ENCODE measurements at regions not wholly inside any gene's neighbourhood (a gene's known extent, or its start where the extent isn't known, plus 50 kb on each side); places are given as distances from the start of the nearest gene placed in this dataset.

DNA sequence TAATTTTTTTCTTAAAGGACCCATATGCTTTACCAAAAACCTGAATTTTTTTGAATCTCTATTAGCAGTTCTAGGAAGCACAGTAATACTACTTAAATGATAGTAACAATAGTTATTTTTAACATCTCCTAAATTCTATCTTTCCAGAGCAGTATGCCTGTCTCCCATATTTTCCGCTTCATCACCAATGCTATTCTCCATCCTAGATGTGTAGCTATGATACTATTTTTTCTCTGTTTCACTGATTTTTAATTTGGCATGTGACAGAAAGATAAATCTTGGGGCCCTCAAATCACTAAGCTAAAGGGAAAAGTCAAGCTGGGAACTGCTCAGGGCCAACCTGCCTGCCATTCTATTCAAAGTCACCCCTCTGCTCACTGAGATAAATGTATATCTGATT, 102.3 kb upstream of the HMCN1 start:
- no TSS peak for BruUV-seq (replicated peaks)
- no peaks in the 10 kb centered on the region for H3K79me2 ChIP-seq (ENCODE audit: insufficient read depth, low read length)
- 0 out of 2 replicates have a peak, but pooled peaks cover 6% of the 10 kb centered on the region for H3K4me1 ChIP-seq (ENCODE audit: insufficient read depth, low read length)
- WGBS (ENCODE audit: low lambda C conversion rate) = 46% methylated on average over 1 of the region's 1 CpG
- TF ChIP-seq SP140L (CRISPR knock-in tag; IDR thresholded peaks at IDR 0.05; ENCODE audit: borderline replicate concordance) (no peak), ZNF282 (IDR thresholded peaks at IDR 0.05; ENCODE audit: partially characterized antibody) (no peak), ZSCAN22 (CRISPR knock-in tag; IDR thresholded peaks at IDR 0.05) (no peak), ZNF230 (CRISPR knock-in tag; IDR thresholded peaks at IDR 0.05) (no peak), HNRNPUL1 (IDR thresholded peaks at IDR 0.05; ENCODE audit: low read depth, low read length) (no peak), NFIB (CRISPR knock-in tag; IDR thresholded peaks at IDR 0.05; ENCODE audit: borderline replicate concordance) (no peak), CHD4 (IDR thresholded peaks at IDR 0.05; ENCODE audit: borderline replicate concordance, low read length) (no peak), ZMYM2 (CRISPR knock-in tag; IDR thresholded peaks at IDR 0.05) (no peak), ZNF589 (CRISPR knock-in tag; conservative IDR thresholded peaks at IDR 0.05) (no peak), ZNF800 (CRISPR knock-in tag; IDR thresholded peaks at IDR 0.05) (no peak), ZNF552 (CRISPR knock-in tag; IDR thresholded peaks at IDR 0.05; ENCODE audit: borderline replicate concordance) (no peak), LCORL (IDR thresholded peaks at IDR 0.05) (no peak), LCORL (CRISPR knock-in tag; IDR thresholded peaks at IDR 0.05) (no peak), POGZ (CRISPR knock-in tag; IDR thresholded peaks at IDR 0.05) (no peak), SRSF4 (IDR thresholded peaks at IDR 0.05; ENCODE audit: low read depth, low read length, poor library complexity, severe bottlenecking) (no peak), ZNF326 (CRISPR knock-in tag; IDR thresholded peaks at IDR 0.05; ENCODE audit: borderline replicate concordance) (no peak), SNAPC2 (CRISPR knock-in tag; IDR thresholded peaks at IDR 0.05) (no peak)
- TF ChIP-seq, protein P1, sequence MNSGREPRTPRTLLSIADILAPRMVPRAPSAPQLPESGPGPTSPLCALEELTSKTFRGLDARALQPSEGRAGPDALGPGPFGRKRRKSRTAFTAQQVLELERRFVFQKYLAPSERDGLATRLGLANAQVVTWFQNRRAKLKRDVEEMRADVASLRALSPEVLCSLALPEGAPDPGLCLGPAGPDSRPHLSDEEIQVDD (CRISPR knock-in tag; IDR thresholded peaks at IDR 0.05; ENCODE audit: borderline replicate concordance) = no peak
- TF ChIP-seq, protein P2, sequence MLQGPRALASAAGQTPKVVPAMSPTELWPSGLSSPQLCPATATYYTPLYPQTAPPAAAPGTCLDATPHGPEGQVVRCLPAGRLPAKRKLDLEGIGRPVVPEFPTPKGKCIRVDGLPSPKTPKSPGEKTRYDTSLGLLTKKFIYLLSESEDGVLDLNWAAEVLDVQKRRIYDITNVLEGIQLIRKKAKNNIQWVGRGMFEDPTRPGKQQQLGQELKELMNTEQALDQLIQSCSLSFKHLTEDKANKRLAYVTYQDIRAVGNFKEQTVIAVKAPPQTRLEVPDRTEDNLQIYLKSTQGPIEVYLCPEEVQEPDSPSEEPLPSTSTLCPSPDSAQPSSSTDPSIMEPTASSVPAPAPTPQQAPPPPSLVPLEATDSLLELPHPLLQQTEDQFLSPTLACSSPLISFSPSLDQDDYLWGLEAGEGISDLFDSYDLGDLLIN (CRISPR knock-in tag; IDR thresholded peaks at IDR 0.05; ENCODE audit: borderline replicate concordance) = no peak
- TF ChIP-seq, protein P3, sequence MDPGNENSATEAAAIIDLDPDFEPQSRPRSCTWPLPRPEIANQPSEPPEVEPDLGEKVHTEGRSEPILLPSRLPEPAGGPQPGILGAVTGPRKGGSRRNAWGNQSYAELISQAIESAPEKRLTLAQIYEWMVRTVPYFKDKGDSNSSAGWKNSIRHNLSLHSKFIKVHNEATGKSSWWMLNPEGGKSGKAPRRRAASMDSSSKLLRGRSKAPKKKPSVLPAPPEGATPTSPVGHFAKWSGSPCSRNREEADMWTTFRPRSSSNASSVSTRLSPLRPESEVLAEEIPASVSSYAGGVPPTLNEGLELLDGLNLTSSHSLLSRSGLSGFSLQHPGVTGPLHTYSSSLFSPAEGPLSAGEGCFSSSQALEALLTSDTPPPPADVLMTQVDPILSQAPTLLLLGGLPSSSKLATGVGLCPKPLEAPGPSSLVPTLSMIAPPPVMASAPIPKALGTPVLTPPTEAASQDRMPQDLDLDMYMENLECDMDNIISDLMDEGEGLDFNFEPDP (CRISPR knock-in tag; conservative IDR thresholded peaks at IDR 0.05) = no peak
- TF ChIP-seq, protein P4, sequence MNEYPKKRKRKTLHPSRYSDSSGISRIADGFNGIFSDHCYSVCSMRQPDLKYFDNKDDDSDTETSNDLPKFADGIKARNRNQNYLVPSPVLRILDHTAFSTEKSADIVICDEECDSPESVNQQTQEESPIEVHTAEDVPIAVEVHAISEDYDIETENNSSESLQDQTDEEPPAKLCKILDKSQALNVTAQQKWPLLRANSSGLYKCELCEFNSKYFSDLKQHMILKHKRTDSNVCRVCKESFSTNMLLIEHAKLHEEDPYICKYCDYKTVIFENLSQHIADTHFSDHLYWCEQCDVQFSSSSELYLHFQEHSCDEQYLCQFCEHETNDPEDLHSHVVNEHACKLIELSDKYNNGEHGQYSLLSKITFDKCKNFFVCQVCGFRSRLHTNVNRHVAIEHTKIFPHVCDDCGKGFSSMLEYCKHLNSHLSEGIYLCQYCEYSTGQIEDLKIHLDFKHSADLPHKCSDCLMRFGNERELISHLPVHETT (CRISPR knock-in tag; conservative IDR thresholded peaks at IDR 0.05) = no peak
- FAIRE-seq (no peak), ATAC-seq (no peak), DNase-seq (ENCODE audit: low spot score) (no peak)
- H3K9ac ChIP-seq (ENCODE audit: insufficient read depth, low read depth, low read length) = no peak overlapping the region
- H2AFZ ChIP-seq (ENCODE audit: low read length) = no peak overlapping the region
- in situ Hi-C loops (cut with HindIII; ENCODE audit: extremely low pct_ligation_motif_present, low pct_unique_long_range_greater_than_20kb) (no loop called here), intact Hi-C loops (cut with micrococcal nuclease; ENCODE audit: unreplicated experiment) (no loop called here)
- H3K4me2 ChIP-seq (ENCODE audit: low read depth, low read length) = no peak overlapping the region
- H3K4me3 ChIP-seq (replicated peaks in 1 of 3; ENCODE audit: insufficient read depth in 1 of 3, low read depth in 2 of 3, low read length in 3 of 3) = no peak overlapping the region
- H3K9me3 ChIP-seq (ENCODE audit: low read length) = peaks cover 8% of the 10 kb centered on the region; the same call in 1 of the 2 replicates
- ChIA-PET POLR2A (no interaction called here), CTCF (ENCODE audit: low intra/inter-chr PET ratio, low total read pairs) (no interaction called here)
- no peaks in the 10 kb centered on the region for H3K36me3 ChIP-seq (replicated peaks in 1 of 2; ENCODE audit: control insufficient read depth in 1 of 2, insufficient read depth in 2 of 2, low read length in 2 of 2)
- H4K20me1 ChIP-seq (ENCODE audit: insufficient read depth, low read length) = no peaks in the 10 kb centered on the region
- H3K27ac ChIP-seq (ENCODE audit: extremely low read length, insufficient read depth, low read length) = no peak overlapping the region
- H3K27me3 ChIP-seq (ENCODE audit: control insufficient read depth in 1 of 2, insufficient read depth in 2 of 2, low read length in 2 of 2) = peaks cover 0 to 4% of the 10 kb centered on the region in 2 experiments; a peak in 1 of 5 replicates
